Spleen (tissue), 7 donors: ENCODE measurements at regions not wholly inside any gene's neighbourhood (a gene's known extent, or its start where the extent isn't known, plus 50 kb on each side); places are given as distances from the start of the nearest gene placed in this dataset.

Experiments
- CTCF ChIP-seq, 11 experiments: fragments of 200-600 bp in 7 of 11; fragments of 450-650 bp in 4 of 11; sonication (generic) in 4 of 11; IDR thresholded peaks in 8 of 11; conservative IDR thresholded peaks in 3 of 11; 1 replicate in 7 of 11; 2 replicates in 4 of 11; pipeline versions ENCODE4 v1.4.0 to v1.8.0; 2016 to 2021; ENCODE audit warnings: antibody characterized with exemption in 11 of 11, inconsistent platforms in 4 of 11, mild to moderate bottlenecking in 1 of 11
- POLR2A ChIP-seq, 3 donors: fragments of 450-650 bp; IDR thresholded peaks; one replicate each; pipeline ENCODE4 v1.5.1; 2017; ENCODE audit warnings: antibody characterized with exemption in 3 of 3, mild to moderate bottlenecking in 1 of 3
- donor health status: DM: no; HTN: no; CAD: no; lungs with moderate emphysema.
- donor health status: DM: no; HTN: no; CAD: no.
- donor health status: DM: no; HTN: no; CAD: no.

- no peak for TF ChIP-seq CTCF (IDR thresholded peaks at IDR 0.05 in 8 of 11, conservative IDR thresholded peaks at IDR 0.05 in 3 of 11)
- no peak for TF ChIP-seq POLR2A (IDR thresholded peaks at IDR 0.05)
Observed at GRCh38 chr14:78048120-78048519, 122.1 kb upstream of the NRXN3 start.
